CD4-positive, alpha-beta T cell (primary cell): ENCODE measurements at regions not wholly inside any gene's neighbourhood (a gene's known extent, or its start where the extent isn't known, plus 50 kb on each side); places are given as distances from the start of the nearest gene placed in this dataset.

Experiments
- ATAC-seq: fragments of 200-7000 bp; cut with Tn5 transposase; one replicate; pipeline ENCODE4 v1.10.0; 2022; ENCODE audit warnings: mild to moderate bottlenecking; ENCODE audit not compliant: poor library complexity
- CTCF ChIA-PET: fragments of 350-600 bp; sonication (Branson Sonifier 250); formaldehyde crosslinking; loops from one replicate; lab custom pipeline; 2021; ENCODE audit warnings: antibody characterized with exemption, inconsistent platforms; lab: Charles Lee
- POLR2A ChIA-PET: fragments of 350-600 bp; sonication (Branson Sonifier 250); formaldehyde crosslinking; loops from one replicate; lab custom pipeline; 2021; ENCODE audit warnings: antibody characterized with exemption, inconsistent platforms; lab: Charles Lee
- DNase-seq, 14 experiments: peaks; one replicate each; pipeline ENCODE4 v3.0.0-alpha.2; 2013 to 2020; ENCODE audit warnings: mixed read lengths in 2 of 14
- H3K27ac ChIP-seq, 2 donors: one replicate each; pipeline versions ENCODE4 v1.5.1 to v1.7.0; 2013; ENCODE audit warnings: low read length in 2 of 2, low read depth in 1 of 2, mild to moderate bottlenecking in 1 of 2
- H3K27me3 ChIP-seq, 2 experiments: 1 replicate in 1 of 2; 2 replicates in 1 of 2; pipeline versions ENCODE4 v1.6.1 to v1.7.0; 2013; ENCODE audit warnings: low read length in 2 of 2, control low read depth in 1 of 2, mild to moderate bottlenecking in 1 of 2, moderate library complexity in 1 of 2; ENCODE audit not compliant: insufficient read depth in 2 of 2, control insufficient read depth in 1 of 2
- H3K36me3 ChIP-seq: one replicate; pipeline ENCODE4 v1.6.1; 2013; ENCODE audit warnings: low read length, control low read depth; ENCODE audit not compliant: insufficient read depth
- H3K4me1 ChIP-seq: one replicate; pipeline ENCODE4 v1.6.1; 2013; ENCODE audit warnings: low read length, control low read depth; ENCODE audit not compliant: insufficient read depth
- H3K4me3 ChIP-seq: one replicate; pipeline ENCODE4 v1.5.1; 2013; ENCODE audit warnings: mild to moderate bottlenecking, low read length, moderate library complexity
- H3K9me3 ChIP-seq, 2 experiments: 1 replicate in 1 of 2; 2 replicates in 1 of 2; pipeline versions ENCODE4 v1.6.1 to v1.7.0; 2013; ENCODE audit warnings: low read length in 2 of 2, mild to moderate bottlenecking in 2 of 2, control low read depth in 1 of 2, moderate library complexity in 1 of 2; ENCODE audit not compliant: control insufficient read depth in 1 of 2, insufficient read depth in 1 of 2
- H3K27ac Mint-ChIP-seq: one replicate; pipeline ENCODE4 v1.8.0; 2020; ENCODE audit warnings: mixed read lengths
- H3K27me3 Mint-ChIP-seq: one replicate; pipeline ENCODE4 v1.8.0; 2021; ENCODE audit warnings: mixed read lengths
- H3K36me3 Mint-ChIP-seq: one replicate; pipeline ENCODE4 v1.8.0; 2021; ENCODE audit warnings: low read depth, mixed read lengths
- H3K4me1 Mint-ChIP-seq: one replicate; pipeline ENCODE4 v1.8.0; 2021; ENCODE audit warnings: low read depth, mixed read lengths
- H3K4me3 Mint-ChIP-seq: one replicate; pipeline ENCODE4 v1.8.0; 2020; ENCODE audit warnings: mild to moderate bottlenecking, mixed read lengths
- H3K9me3 Mint-ChIP-seq: one replicate; pipeline ENCODE4 v1.8.0; 2020; ENCODE audit warnings: mixed read lengths
- CTCF ChIP-seq: fragments of 200-600 bp; IDR thresholded peaks from one replicate; pipeline ENCODE4 v1.8.0; 2022; ENCODE audit warnings: antibody characterized with exemption, mild to moderate bottlenecking
- intact Hi-C, 2 experiments: fragments of 100-400 bp; cut with DNase I in 1 of 2; cut with micrococcal nuclease in 1 of 2; formaldehyde crosslinking; loops; one replicate each; pipeline versions ENCODE4 v1.15.1 to v1.9.0; 2023 to 2025; cut with DNase I, micrococcal nuclease

- H3K4me1 Mint-ChIP-seq = peaks cover 63% of the 10 kb centered on the region
- Histone ChIP-seq H3K36me3 (no peaks in the 10 kb centered on the region), H3K27me3 (peaks cover 0 to 13% of the 10 kb centered on the region in 2 experiments), H3K9me3 (no peaks in the 10 kb centered on the region), H3K27ac (no peak overlapping the region), H3K4me1 (peaks cover 31% of the 10 kb centered on the region), H3K4me3 (no peak overlapping the region)
- no peak for ATAC-seq
- CTCF ChIA-PET = interaction anchor here (0.6 kb wide), 1 partner anchor 34 kb away, joined by 3 read pairs; no protein-coding TSS in a partner anchor
- peak overlapping the region; percentile 47 for H3K4me3 Mint-ChIP-seq
- peaks cover 8% of the 10 kb centered on the region for H3K27me3 Mint-ChIP-seq
- H3K27ac Mint-ChIP-seq = peak overlapping the region; percentile 1
- H3K36me3 Mint-ChIP-seq = no peaks in the 10 kb centered on the region
- no peaks in the 10 kb centered on the region for H3K9me3 Mint-ChIP-seq
- POLR2A ChIA-PET = interaction anchor here (1.4 kb wide), 1 partner anchor 178 kb away, joined by 4 read pairs; the partner anchor contains the start of gene RRBP1
- TF ChIP-seq CTCF = no peak
- no peak for DNase-seq
- intact Hi-C loops = no loop called here
Measured at GRCh38 chr20:17860301-17861197, 108.0 kb downstream of the SNX5 start.

GRCh38 chr20:17859616-17860232, 108.9 kb downstream of the SNX5 start:
- no peaks in the 10 kb centered on the region for H3K36me3 Mint-ChIP-seq
- POLR2A ChIA-PET = interaction anchor here (1.4 kb wide), 1 partner anchor 177 kb away, joined by 4 read pairs; the partner anchor contains the start of gene RRBP1
- Histone ChIP-seq H3K9me3 (no peaks in the 10 kb centered on the region), H3K4me3 (no peak overlapping the region), H3K27ac (no peak overlapping the region), H3K36me3 (no peaks in the 10 kb centered on the region), H3K27me3 (peaks cover 0 to 13% of the 10 kb centered on the region in 2 experiments), H3K4me1 (peaks cover 31% of the 10 kb centered on the region)
- H3K27ac Mint-ChIP-seq = peak overlapping the region; percentile 1
- no peak for TF ChIP-seq CTCF
- H3K4me1 Mint-ChIP-seq = peaks cover 66% of the 10 kb centered on the region
- DNase-seq = peak in 6 of 14 experiments; percentile 4 to 55 (median 21)
- H3K9me3 Mint-ChIP-seq = no peaks in the 10 kb centered on the region
- peak; percentile 76 for ATAC-seq
- peaks cover 8% of the 10 kb centered on the region for H3K27me3 Mint-ChIP-seq
- peak overlapping the region; percentile 4 for H3K4me3 Mint-ChIP-seq
- CTCF ChIA-PET = no interaction called here
- intact Hi-C loops = loop anchor here in 1 of 2 experiments (5.0 kb wide), 1 partner anchor 177 kb away; the partner anchor contains the start of gene RRBP1

- peaks cover 68% of the 10 kb centered on the region for H3K4me1 Mint-ChIP-seq
Measured at GRCh38 chr20:17859002-17859615, 109.5 kb downstream of the SNX5 start.

More at GRCh38 chr20:17859002-17859615, 109.5 kb downstream of the SNX5 start:
- Histone ChIP-seq H3K36me3 (no peaks in the 10 kb centered on the region), H3K9me3 (no peaks in the 10 kb centered on the region), H3K27ac (no peak overlapping the region), H3K27me3 (peaks cover 0 to 13% of the 10 kb centered on the region in 2 experiments), H3K4me3 (no peak overlapping the region), H3K4me1 (peaks cover 31% of the 10 kb centered on the region)
- CTCF ChIA-PET = no interaction called here
- peaks cover 8% of the 10 kb centered on the region for H3K27me3 Mint-ChIP-seq
- no peak for TF ChIP-seq CTCF
- peak overlapping the region; percentile 1 for H3K27ac Mint-ChIP-seq
- no peak overlapping the region for H3K4me3 Mint-ChIP-seq
- POLR2A ChIA-PET = no interaction called here
- H3K9me3 Mint-ChIP-seq = no peaks in the 10 kb centered on the region
- DNase-seq = peak in 1 of 14 experiments; percentile 30
- no peaks in the 10 kb centered on the region for H3K36me3 Mint-ChIP-seq
- ATAC-seq = no peak
- intact Hi-C loops = loop anchor here in 1 of 2 experiments (5.0 kb wide), 1 partner anchor 177 kb away; the partner anchor contains the start of gene RRBP1
